IPS DF 6.9 (cell line): ENCODE measurements at regions not wholly inside any gene's neighbourhood (a gene's known extent, or its start where the extent isn't known, plus 50 kb on each side); places are given as distances from the start of the nearest gene placed in this dataset.

ENCODE experiments used
- DNase-seq: peaks from one replicate; pipeline ENCODE4 v3.0.0-alpha.2; 2013; ENCODE audit warnings: low read depth, low spot score
- H3K27ac ChIP-seq: one replicate; pipeline ENCODE4 v1.5.1; 2013; ENCODE audit warnings: low read length, control low read depth
- H3K27me3 ChIP-seq: 2 replicates; pipeline ENCODE4 v1.6.1; 2013; ENCODE audit warnings: mild to moderate bottlenecking, low read length; ENCODE audit not compliant: control insufficient read depth, insufficient read depth
- H3K36me3 ChIP-seq: 2 replicates; pipeline ENCODE4 v1.6.1; 2013; ENCODE audit warnings: low read length; ENCODE audit not compliant: control insufficient read depth, insufficient read depth
- H3K4me1 ChIP-seq: 2 replicates; pipeline ENCODE4 v1.6.1; 2013; ENCODE audit warnings: low read length; ENCODE audit not compliant: control insufficient read depth, insufficient read depth
- H3K4me3 ChIP-seq: 2 replicates; pipeline ENCODE4 v1.5.1; 2013; ENCODE audit warnings: mild to moderate bottlenecking, low read length
- H3K9me3 ChIP-seq: 2 replicates; pipeline ENCODE4 v1.6.1; 2013; ENCODE audit warnings: low read length, inconsistent platforms; ENCODE audit not compliant: control insufficient read depth, insufficient read depth
- WGBS: extraction: QIAGEN DNeasy Blood & Tissue Kit; methylation state at CpG from one replicate; pipeline ENCODE4 v1.1.7; 2013; ENCODE audit warnings: mixed read lengths, missing lambda C conversion rate; ENCODE audit not compliant: insufficient read length, insufficient coverage; 5-methylcytosine and 5-hydroxymethylcytosine counted together

DNA sequence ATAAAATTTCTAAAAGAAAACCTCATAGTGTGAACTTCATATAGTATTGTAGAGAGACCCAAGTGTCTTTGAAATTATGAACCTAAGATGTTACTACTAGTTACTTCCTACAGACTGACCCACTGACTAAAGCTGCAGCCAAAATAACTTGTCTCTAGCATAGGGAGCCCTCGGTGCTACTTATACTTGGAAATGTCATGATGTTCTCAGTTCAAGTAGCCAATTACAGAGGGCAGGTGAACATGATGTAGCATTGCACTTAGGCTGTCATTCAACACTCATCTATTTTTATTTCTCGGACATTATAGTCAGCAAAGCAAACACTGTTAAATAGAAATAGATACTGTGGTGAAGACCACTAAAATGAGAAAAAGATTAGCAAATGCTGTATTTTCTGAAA is 165.6 kb downstream of the AREG start:
- Histone ChIP-seq H3K36me3 (no peaks in the 10 kb centered on the region), H3K4me3 (no peak overlapping the region), H3K4me1 (peaks cover 1% of the 10 kb centered on the region; the same call in 1 of the 2 replicates), H3K27ac (no peak overlapping the region), H3K9me3 (no peaks in the 10 kb centered on the region), H3K27me3 (no peaks in the 10 kb centered on the region)
- WGBS, result no CpG with 5 or more reads among the region's 2 CpGs
- no peak for DNase-seq

- no CpG with 5 or more reads among the region's 2 CpGs for WGBS
- Histone ChIP-seq H3K4me3 (no peak overlapping the region), H3K4me1 (peaks cover 1% of the 10 kb centered on the region; the same call in 1 of the 2 replicates), H3K9me3 (no peaks in the 10 kb centered on the region), H3K27ac (no peak overlapping the region), H3K27me3 (no peaks in the 10 kb centered on the region), H3K36me3 (no peaks in the 10 kb centered on the region)
- DNase-seq, result no peak
These were observed 167.9 kb downstream of the AREG start for GRCh38 chr4:74612837-74613236.

DNA sequence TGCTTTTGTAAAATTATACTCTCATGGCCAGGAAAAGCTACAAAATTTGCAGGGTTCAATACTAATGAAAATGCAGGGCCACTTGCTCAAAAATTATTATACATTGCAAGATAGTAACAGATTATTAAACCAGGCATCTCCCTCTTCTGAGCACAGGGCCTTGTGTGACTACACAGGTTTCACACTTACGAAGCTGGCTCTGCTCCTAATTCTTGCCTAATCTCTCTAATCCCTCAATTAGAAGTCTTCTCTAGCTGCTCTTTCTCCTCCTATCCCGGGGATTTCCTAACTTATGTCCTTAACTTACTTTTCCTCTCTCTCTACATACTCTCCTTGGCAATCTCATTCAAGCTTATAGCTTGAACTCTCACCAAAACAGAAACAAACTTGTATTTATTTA is 168.3 kb downstream of the AREG start:
- no CpG with 5 or more reads among the region's 2 CpGs for WGBS

DNA sequence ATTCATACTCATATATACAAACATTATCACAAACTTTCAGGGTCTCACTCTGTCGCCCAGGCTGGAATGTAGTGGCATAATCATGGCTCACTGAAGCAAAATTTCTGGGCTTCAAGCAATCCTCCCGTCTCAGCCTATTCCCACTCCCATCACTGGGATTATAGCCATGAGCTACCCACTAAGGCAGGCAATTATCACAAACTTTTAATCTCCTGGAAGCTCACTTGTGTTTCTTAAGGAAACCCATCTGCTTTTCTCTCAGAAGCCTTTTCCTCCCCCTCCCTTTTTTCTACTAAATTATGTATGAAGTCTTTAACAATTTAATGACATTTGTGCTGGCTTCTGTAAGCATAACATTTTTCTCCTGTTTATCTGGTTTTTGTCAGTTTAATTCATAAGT is 170.5 kb downstream of the AREG start:
- Histone ChIP-seq H3K4me3 (no peak overlapping the region), H3K36me3 (no peaks in the 10 kb centered on the region), H3K27me3 (no peaks in the 10 kb centered on the region), H3K4me1 (peaks cover 1% of the 10 kb centered on the region; the same call in 1 of the 2 replicates), H3K27ac (no peak overlapping the region), H3K9me3 (no peaks in the 10 kb centered on the region)
- no CpG with 5 or more reads among the region's 2 CpGs for WGBS
- DNase-seq, result no peak

More for the DNA sequence above, 168.3 kb downstream of the AREG start:
- H3K27me3 ChIP-seq, result no peaks in the 10 kb centered on the region
- no peak overlapping the region for H3K4me3 ChIP-seq
- DNase-seq, result no peak
- H3K9me3 ChIP-seq, result no peaks in the 10 kb centered on the region
- H3K4me1 ChIP-seq, result peaks cover 1% of the 10 kb centered on the region; the same call in 1 of the 2 replicates
- H3K36me3 ChIP-seq, result no peaks in the 10 kb centered on the region
- H3K27ac ChIP-seq, result no peak overlapping the region

DNA sequence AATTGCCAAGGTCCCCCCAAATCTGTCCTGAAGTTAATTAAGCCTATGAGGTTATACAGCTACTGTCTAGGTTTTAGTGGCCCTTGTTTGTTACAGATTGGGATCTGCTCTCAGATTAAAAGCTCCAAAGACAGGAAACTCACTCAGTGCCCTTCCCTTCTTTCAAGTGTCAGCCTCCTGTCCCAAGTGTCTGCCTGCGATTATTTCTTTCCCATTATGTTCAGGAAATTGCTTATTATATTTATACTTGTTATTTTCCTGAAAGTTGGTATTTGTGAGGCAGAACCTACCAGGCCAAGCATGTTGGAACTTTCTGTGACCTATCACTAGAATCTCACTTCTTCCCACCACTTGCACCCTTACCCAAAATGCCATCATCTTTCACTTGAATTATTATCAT is 173.2 kb downstream of the AREG start:
- H3K9me3 ChIP-seq, result no peaks in the 10 kb centered on the region
- no peaks in the 10 kb centered on the region for H3K27me3 ChIP-seq
- no CpG with 5 or more reads among the region's 1 CpG for WGBS
- no peaks in the 10 kb centered on the region for H3K36me3 ChIP-seq
- H3K27ac ChIP-seq, result no peak overlapping the region
- no peak for DNase-seq
- H3K4me3 ChIP-seq, result no peak overlapping the region
- H3K4me1 ChIP-seq, result no peaks in the 10 kb centered on the region

- Histone ChIP-seq H3K36me3 (no peaks in the 10 kb centered on the region), H3K9me3 (no peaks in the 10 kb centered on the region), H3K27ac (no peak overlapping the region), H3K4me1 (no peaks in the 10 kb centered on the region), H3K27me3 (no peaks in the 10 kb centered on the region), H3K4me3 (no peak overlapping the region)
- WGBS, result no CpG with 5 or more reads among the region's 1 CpG
- DNase-seq, result no peak
These were observed 173.7 kb downstream of the AREG start for GRCh38 chr4:74618659-74619058.

- Histone ChIP-seq H3K27me3 (no peaks in the 10 kb centered on the region), H3K4me3 (no peak overlapping the region), H3K27ac (no peak overlapping the region), H3K4me1 (no peaks in the 10 kb centered on the region), H3K9me3 (no peaks in the 10 kb centered on the region), H3K36me3 (no peaks in the 10 kb centered on the region)
- no peak for DNase-seq
- no CpG with 5 or more reads among the region's 2 CpGs for WGBS
These were observed 174.2 kb downstream of the BTC start for GRCh38 chr4:74619931-74620702.

DNA sequence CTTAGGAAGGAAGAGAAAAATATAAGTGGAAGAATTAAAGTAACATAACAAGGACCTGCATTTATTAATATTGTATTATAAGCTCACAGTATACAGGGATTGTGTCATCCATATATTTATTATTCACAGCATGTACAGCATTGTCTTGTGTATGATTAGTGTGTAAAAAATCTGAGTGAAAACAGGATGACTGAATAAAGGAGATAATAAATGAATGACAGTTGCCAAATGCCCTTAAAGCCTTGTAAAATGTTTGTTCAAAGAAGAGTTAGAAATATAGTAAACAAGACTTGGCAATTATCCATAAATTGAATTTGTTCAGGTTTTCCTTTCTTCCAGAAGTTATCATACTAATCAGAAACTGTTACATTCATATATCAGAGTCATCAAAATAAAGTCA is 172.7 kb downstream of the BTC start:
- H3K9me3 ChIP-seq, result no peaks in the 10 kb centered on the region
- no peak overlapping the region for H3K27ac ChIP-seq
- H3K27me3 ChIP-seq, result no peaks in the 10 kb centered on the region
- no peaks in the 10 kb centered on the region for H3K4me1 ChIP-seq
- H3K36me3 ChIP-seq, result no peaks in the 10 kb centered on the region
- no peak overlapping the region for H3K4me3 ChIP-seq
- no peak for DNase-seq

GRCh38 chr4:74623041-74623440 is 171.3 kb downstream of the BTC start:
- Histone ChIP-seq H3K4me1 (no peaks in the 10 kb centered on the region), H3K27ac (no peak overlapping the region), H3K9me3 (no peaks in the 10 kb centered on the region), H3K4me3 (no peak overlapping the region), H3K27me3 (no peaks in the 10 kb centered on the region), H3K36me3 (no peaks in the 10 kb centered on the region)
- no CpG with 5 or more reads among the region's 3 CpGs for WGBS
- DNase-seq, result peak; percentile 2

GRCh38 chr4:74624351-74625151 is 169.8 kb downstream of the BTC start:
- Histone ChIP-seq H3K4me3 (no peak overlapping the region), H3K4me1 (no peaks in the 10 kb centered on the region), H3K27me3 (no peaks in the 10 kb centered on the region), H3K36me3 (no peaks in the 10 kb centered on the region), H3K9me3 (no peaks in the 10 kb centered on the region), H3K27ac (no peak overlapping the region)
- DNase-seq, result no peak
- WGBS, result no CpG with 5 or more reads among the region's 5 CpGs
